WTC11 (cell line): ENCODE measurements at regions not wholly inside any gene's neighbourhood (a gene's known extent, or its start where the extent isn't known, plus 50 kb on each side); places are given as distances from the start of the nearest gene placed in this dataset.

Experiments
- ATAC-seq: fragments of 200-7000 bp; cut with Tn5 transposase; 2 replicates; pipeline ENCODE4 v1.10.0; 2021; ENCODE audit warnings: mild to moderate bottlenecking, moderate library complexity
- CTCF ChIA-PET: fragments of 300-600 bp; sonication (Branson Sonifier 250); formaldehyde crosslinking; loops from one replicate; lab custom pipeline; 2021; ENCODE audit warnings: antibody characterized with exemption; lab: Charles Lee
- POLR2A ChIA-PET: fragments of 350-600 bp; sonication (Branson Sonifier 250); formaldehyde crosslinking; loops from one replicate; lab custom pipeline; 2021; ENCODE audit warnings: antibody characterized with exemption; lab: Charles Lee
- DNase-seq: peaks from one replicate; pipeline ENCODE4 v3.0.0; 2021; ENCODE audit warnings: low spot score
- H3K27ac Mint-ChIP-seq: 2 replicates; pipeline ENCODE4 v1.8.0; 2021; ENCODE audit warnings: mixed read lengths
- H3K27me3 Mint-ChIP-seq: 2 replicates; pipeline ENCODE4 v1.8.0; 2021; ENCODE audit warnings: low read depth, mild to moderate bottlenecking, moderate library complexity, mixed read lengths
- H3K36me3 Mint-ChIP-seq: 2 replicates; pipeline ENCODE4 v1.8.0; 2021; ENCODE audit warnings: mixed read lengths
- H3K4me1 Mint-ChIP-seq: 2 replicates; pipeline ENCODE4 v1.8.0; 2022; ENCODE audit warnings: mixed read lengths
- H3K4me3 Mint-ChIP-seq: 2 replicates; pipeline ENCODE4 v1.8.0; 2021; ENCODE audit warnings: mild to moderate bottlenecking, moderate library complexity, mixed read lengths
- H3K9me3 Mint-ChIP-seq: 2 replicates; pipeline ENCODE4 v1.8.0; 2021; ENCODE audit warnings: mixed read lengths
- CREB1 ChIP-seq: sonication (generic); formaldehyde crosslinking; IDR thresholded peaks from 2 replicates; pipeline ENCODE4 v1.8.0; 2023; ENCODE audit warnings: mild to moderate bottlenecking, missing genetic modification reagents
- CREM ChIP-seq: sonication (generic); formaldehyde crosslinking; IDR thresholded peaks from 2 replicates; pipeline ENCODE4 v1.8.1; 2022; ENCODE audit warnings: mild to moderate bottlenecking, missing genetic modification reagents, moderate library complexity
- ELF4 ChIP-seq: sonication (generic); formaldehyde crosslinking; IDR thresholded peaks from 2 replicates; pipeline ENCODE4 v1.8.1; 2022; ENCODE audit warnings: low read depth, mild to moderate bottlenecking, moderate library complexity, missing genetic modification reagents
- EMX1 ChIP-seq: fragments of 250-450 bp; sonication (Bioruptor Pico); IDR thresholded peaks from 2 replicates; pipeline ENCODE4 v1.8.0; 2021; ENCODE audit warnings: mild to moderate bottlenecking
- HMGA2 ChIP-seq: fragments of 250-450 bp; sonication (Bioruptor Pico); IDR thresholded peaks from 2 replicates; pipeline ENCODE4 v1.4.0; 2021; ENCODE audit warnings: mild to moderate bottlenecking, moderate library complexity
- IRF2 ChIP-seq: sonication (generic); formaldehyde crosslinking; IDR thresholded peaks from 2 replicates; pipeline ENCODE4 v1.8.0; 2022; ENCODE audit warnings: low read depth, missing genetic modification reagents, borderline replicate concordance
- KAT7 ChIP-seq: sonication (generic); formaldehyde crosslinking; IDR thresholded peaks from 2 replicates; pipeline ENCODE4 v1.8.1; 2023; ENCODE audit warnings: missing genetic modification reagents, mild to moderate bottlenecking, borderline replicate concordance
- MYBL2 ChIP-seq: sonication (generic); formaldehyde crosslinking; IDR thresholded peaks from 2 replicates; pipeline ENCODE4 v1.8.1; 2023; ENCODE audit warnings: mild to moderate bottlenecking, moderate library complexity, missing genetic modification reagents
- NR3C1 ChIP-seq: sonication (generic); formaldehyde crosslinking; conservative IDR thresholded peaks from 2 replicates; pipeline ENCODE4 v1.8.1; 2023; ENCODE audit warnings: low read depth, mild to moderate bottlenecking, missing genetic modification reagents
- RELA ChIP-seq: sonication (generic); formaldehyde crosslinking; IDR thresholded peaks from 2 replicates; pipeline ENCODE4 v1.8.1; 2022; ENCODE audit warnings: missing genetic modification reagents, mild to moderate bottlenecking, borderline replicate concordance
- ZNF396 ChIP-seq: fragments of 250-450 bp; sonication (Bioruptor Pico); IDR thresholded peaks from 2 replicates; pipeline ENCODE4 v1.8.0; 2021; ENCODE audit warnings: mild to moderate bottlenecking, moderate library complexity, borderline replicate concordance
- TF ChIP-seq, protein P1 (sequence below): sonication (generic); formaldehyde crosslinking; IDR thresholded peaks from 2 replicates; pipeline ENCODE4 v1.8.0; 2023; ENCODE audit warnings: missing genetic modification reagents, mild to moderate bottlenecking, borderline replicate concordance
- TF ChIP-seq, protein P2 (sequence below): sonication (generic); formaldehyde crosslinking; IDR thresholded peaks from 2 replicates; pipeline ENCODE4 v1.8.0; 2022; ENCODE audit warnings: mild to moderate bottlenecking, missing genetic modification reagents
- TF ChIP-seq, protein P3 (sequence below): sonication (generic); formaldehyde crosslinking; IDR thresholded peaks from 2 replicates; pipeline ENCODE4 v1.8.1; 2023; ENCODE audit warnings: mild to moderate bottlenecking, moderate library complexity, missing genetic modification reagents
- TF ChIP-seq, protein P4 (sequence below): fragments of 250-450 bp; sonication (Bioruptor Pico); IDR thresholded peaks from 2 replicates; pipeline ENCODE4 v1.9.0; 2021; ENCODE audit warnings: moderate library complexity, mild to moderate bottlenecking, inconsistent platforms, borderline replicate concordance
- TF ChIP-seq, protein P5 (sequence below): sonication (generic); formaldehyde crosslinking; IDR thresholded peaks from 2 replicates; pipeline ENCODE4 v1.8.1; 2022; ENCODE audit warnings: mild to moderate bottlenecking, moderate library complexity, missing genetic modification reagents
- TF ChIP-seq, protein P6 (sequence below): sonication (generic); formaldehyde crosslinking; IDR thresholded peaks from 2 replicates; pipeline ENCODE4 v1.8.1; 2023; ENCODE audit warnings: mild to moderate bottlenecking, missing genetic modification reagents
- TF ChIP-seq, protein P7 (sequence below): sonication (generic); formaldehyde crosslinking; conservative IDR thresholded peaks from 2 replicates; pipeline ENCODE4 v1.8.1; 2023; ENCODE audit warnings: mild to moderate bottlenecking, low read depth, missing genetic modification reagents, moderate library complexity

DNA sequence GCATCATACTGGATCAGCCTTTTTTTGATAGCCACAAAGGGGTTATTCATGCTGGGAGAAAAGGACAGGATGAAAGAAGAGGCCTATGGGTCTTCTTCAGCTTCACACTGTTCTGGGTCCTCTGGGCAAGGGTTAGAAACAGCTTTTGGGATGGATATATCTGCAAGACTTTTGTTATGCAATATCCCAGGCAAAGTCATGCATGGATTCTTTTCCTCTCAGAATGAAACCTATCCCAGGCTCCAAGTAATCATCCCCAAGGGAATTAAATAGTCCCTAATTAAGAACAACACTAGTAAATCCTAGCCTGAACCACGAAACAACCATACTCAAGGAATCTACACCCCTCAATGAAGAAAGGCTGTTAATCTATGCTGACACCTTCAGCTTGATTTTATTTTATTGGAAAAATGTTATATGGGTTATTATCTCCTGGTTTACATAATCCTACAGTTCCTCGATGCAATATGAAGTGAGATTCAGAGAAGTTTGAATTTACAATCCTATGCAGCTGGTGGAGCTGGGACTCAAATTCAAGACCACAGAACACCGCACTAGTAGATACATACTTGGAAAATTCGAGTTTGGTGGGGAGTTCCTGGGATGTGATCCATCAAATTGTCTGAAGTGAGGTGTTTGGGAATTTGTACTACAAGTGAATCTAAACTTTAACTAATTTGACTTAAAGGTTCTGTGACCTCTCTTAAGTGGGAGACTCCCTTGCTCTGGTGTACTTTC is 338.6 kb downstream of the TBX15 start:
- CTCF ChIA-PET: no interaction called here
- Mint-ChIP-seq H3K4me1 (peaks cover 8% of the 10 kb centered on the region), H3K27me3 (no peaks in the 10 kb centered on the region), H3K36me3 (no peaks in the 10 kb centered on the region; the same call in 1 of the 2 replicates), H3K4me3 (no peak overlapping the region), H3K9me3 (peaks cover 12% of the 10 kb centered on the region), H3K27ac (no peak overlapping the region)
- POLR2A ChIA-PET: no interaction called here
- no peak for DNase-seq
- ATAC-seq: no peak
- no peak for TF ChIP-seq ELF4 (CRISPR knock-in tag)
- TF ChIP-seq EMX1: no peak
- TF ChIP-seq, protein P1, sequence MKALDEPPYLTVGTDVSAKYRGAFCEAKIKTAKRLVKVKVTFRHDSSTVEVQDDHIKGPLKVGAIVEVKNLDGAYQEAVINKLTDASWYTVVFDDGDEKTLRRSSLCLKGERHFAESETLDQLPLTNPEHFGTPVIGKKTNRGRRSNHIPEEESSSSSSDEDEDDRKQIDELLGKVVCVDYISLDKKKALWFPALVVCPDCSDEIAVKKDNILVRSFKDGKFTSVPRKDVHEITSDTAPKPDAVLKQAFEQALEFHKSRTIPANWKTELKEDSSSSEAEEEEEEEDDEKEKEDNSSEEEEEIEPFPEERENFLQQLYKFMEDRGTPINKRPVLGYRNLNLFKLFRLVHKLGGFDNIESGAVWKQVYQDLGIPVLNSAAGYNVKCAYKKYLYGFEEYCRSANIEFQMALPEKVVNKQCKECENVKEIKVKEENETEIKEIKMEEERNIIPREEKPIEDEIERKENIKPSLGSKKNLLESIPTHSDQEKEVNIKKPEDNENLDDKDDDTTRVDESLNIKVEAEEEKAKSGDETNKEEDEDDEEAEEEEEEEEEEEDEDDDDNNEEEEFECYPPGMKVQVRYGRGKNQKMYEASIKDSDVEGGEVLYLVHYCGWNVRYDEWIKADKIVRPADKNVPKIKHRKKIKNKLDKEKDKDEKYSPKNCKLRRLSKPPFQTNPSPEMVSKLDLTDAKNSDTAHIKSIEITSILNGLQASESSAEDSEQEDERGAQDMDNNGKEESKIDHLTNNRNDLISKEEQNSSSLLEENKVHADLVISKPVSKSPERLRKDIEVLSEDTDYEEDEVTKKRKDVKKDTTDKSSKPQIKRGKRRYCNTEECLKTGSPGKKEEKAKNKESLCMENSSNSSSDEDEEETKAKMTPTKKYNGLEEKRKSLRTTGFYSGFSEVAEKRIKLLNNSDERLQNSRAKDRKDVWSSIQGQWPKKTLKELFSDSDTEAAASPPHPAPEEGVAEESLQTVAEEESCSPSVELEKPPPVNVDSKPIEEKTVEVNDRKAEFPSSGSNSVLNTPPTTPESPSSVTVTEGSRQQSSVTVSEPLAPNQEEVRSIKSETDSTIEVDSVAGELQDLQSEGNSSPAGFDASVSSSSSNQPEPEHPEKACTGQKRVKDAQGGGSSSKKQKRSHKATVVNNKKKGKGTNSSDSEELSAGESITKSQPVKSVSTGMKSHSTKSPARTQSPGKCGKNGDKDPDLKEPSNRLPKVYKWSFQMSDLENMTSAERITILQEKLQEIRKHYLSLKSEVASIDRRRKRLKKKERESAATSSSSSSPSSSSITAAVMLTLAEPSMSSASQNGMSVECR (CRISPR knock-in tag): no peak
- no peak for TF ChIP-seq KAT7 (CRISPR knock-in tag)
- TF ChIP-seq ZNF396 (CRISPR knock-in tag): no peak
- no peak for TF ChIP-seq HMGA2
- TF ChIP-seq, protein P2, sequence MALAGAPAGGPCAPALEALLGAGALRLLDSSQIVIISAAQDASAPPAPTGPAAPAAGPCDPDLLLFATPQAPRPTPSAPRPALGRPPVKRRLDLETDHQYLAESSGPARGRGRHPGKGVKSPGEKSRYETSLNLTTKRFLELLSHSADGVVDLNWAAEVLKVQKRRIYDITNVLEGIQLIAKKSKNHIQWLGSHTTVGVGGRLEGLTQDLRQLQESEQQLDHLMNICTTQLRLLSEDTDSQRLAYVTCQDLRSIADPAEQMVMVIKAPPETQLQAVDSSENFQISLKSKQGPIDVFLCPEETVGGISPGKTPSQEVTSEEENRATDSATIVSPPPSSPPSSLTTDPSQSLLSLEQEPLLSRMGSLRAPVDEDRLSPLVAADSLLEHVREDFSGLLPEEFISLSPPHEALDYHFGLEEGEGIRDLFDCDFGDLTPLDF (CRISPR knock-in tag): no peak
- TF ChIP-seq, protein P3, sequence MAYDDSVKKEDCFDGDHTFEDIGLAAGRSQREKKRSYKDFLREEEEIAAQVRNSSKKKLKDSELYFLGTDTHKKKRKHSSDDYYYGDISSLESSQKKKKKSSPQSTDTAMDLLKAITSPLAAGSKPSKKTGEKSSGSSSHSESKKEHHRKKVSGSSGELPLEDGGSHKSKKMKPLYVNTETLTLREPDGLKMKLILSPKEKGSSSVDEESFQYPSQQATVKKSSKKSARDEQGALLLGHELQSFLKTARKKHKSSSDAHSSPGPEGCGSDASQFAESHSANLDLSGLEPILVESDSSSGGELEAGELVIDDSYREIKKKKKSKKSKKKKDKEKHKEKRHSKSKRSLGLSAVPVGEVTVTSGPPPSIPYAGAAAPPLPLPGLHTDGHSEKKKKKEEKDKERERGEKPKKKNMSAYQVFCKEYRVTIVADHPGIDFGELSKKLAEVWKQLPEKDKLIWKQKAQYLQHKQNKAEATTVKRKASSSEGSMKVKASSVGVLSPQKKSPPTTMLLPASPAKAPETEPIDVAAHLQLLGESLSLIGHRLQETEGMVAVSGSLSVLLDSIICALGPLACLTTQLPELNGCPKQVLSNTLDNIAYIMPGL: no peak
- no peak for TF ChIP-seq RELA (CRISPR knock-in tag)
- TF ChIP-seq MYBL2 (CRISPR knock-in tag): no peak
- TF ChIP-seq, protein P4, sequence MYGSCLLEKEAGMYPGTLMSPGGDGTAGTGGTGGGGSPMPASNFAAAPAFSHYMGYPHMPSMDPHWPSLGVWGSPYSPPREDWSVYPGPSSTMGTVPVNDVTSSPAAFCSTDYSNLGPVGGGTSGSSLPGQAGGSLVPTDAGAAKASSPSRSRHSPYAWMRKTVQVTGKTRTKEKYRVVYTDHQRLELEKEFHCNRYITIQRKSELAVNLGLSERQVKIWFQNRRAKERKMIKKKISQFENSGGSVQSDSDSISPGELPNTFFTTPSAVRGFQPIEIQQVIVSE: no peak
- TF ChIP-seq, protein P5, sequence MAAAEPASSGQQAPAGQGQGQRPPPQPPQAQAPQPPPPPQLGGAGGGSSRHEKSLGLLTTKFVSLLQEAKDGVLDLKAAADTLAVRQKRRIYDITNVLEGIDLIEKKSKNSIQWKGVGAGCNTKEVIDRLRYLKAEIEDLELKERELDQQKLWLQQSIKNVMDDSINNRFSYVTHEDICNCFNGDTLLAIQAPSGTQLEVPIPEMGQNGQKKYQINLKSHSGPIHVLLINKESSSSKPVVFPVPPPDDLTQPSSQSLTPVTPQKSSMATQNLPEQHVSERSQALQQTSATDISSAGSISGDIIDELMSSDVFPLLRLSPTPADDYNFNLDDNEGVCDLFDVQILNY: no peak
- TF ChIP-seq NR3C1 (CRISPR knock-in tag): no peak
- TF ChIP-seq, protein P6, sequence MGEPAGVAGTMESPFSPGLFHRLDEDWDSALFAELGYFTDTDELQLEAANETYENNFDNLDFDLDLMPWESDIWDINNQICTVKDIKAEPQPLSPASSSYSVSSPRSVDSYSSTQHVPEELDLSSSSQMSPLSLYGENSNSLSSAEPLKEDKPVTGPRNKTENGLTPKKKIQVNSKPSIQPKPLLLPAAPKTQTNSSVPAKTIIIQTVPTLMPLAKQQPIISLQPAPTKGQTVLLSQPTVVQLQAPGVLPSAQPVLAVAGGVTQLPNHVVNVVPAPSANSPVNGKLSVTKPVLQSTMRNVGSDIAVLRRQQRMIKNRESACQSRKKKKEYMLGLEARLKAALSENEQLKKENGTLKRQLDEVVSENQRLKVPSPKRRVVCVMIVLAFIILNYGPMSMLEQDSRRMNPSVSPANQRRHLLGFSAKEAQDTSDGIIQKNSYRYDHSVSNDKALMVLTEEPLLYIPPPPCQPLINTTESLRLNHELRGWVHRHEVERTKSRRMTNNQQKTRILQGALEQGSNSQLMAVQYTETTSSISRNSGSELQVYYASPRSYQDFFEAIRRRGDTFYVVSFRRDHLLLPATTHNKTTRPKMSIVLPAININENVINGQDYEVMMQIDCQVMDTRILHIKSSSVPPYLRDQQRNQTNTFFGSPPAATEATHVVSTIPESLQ: no peak
- TF ChIP-seq, protein P7, sequence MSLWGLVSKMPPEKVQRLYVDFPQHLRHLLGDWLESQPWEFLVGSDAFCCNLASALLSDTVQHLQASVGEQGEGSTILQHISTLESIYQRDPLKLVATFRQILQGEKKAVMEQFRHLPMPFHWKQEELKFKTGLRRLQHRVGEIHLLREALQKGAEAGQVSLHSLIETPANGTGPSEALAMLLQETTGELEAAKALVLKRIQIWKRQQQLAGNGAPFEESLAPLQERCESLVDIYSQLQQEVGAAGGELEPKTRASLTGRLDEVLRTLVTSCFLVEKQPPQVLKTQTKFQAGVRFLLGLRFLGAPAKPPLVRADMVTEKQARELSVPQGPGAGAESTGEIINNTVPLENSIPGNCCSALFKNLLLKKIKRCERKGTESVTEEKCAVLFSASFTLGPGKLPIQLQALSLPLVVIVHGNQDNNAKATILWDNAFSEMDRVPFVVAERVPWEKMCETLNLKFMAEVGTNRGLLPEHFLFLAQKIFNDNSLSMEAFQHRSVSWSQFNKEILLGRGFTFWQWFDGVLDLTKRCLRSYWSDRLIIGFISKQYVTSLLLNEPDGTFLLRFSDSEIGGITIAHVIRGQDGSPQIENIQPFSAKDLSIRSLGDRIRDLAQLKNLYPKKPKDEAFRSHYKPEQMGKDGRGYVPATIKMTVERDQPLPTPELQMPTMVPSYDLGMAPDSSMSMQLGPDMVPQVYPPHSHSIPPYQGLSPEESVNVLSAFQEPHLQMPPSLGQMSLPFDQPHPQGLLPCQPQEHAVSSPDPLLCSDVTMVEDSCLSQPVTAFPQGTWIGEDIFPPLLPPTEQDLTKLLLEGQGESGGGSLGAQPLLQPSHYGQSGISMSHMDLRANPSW (CRISPR knock-in tag): no peak
- no peak for TF ChIP-seq CREB1 (CRISPR knock-in tag)
- TF ChIP-seq CREM (CRISPR knock-in tag): no peak
- no peak for TF ChIP-seq IRF2 (CRISPR knock-in tag)
